H1 (cell line): ENCODE measurements at regions not wholly inside any gene's neighbourhood (a gene's known extent, or its start where the extent isn't known, plus 50 kb on each side); places are given as distances from the start of the nearest gene placed in this dataset.

ENCODE experiments used
- CHD7 ChIP-seq: fragments of 300-600 bp; sonication (generic); IDR thresholded peaks from 2 replicates; pipeline ENCODE4 v1.7.1; 2012; ENCODE audit warnings: low read length, moderate library complexity, mild to moderate bottlenecking, inconsistent platforms; ENCODE audit not compliant: insufficient replicate concordance
- SUZ12 ChIP-seq: fragments of 200-600 bp; sonication (generic); IDR thresholded peaks from 2 replicates; pipeline ENCODE4 v1.6.1; 2012; ENCODE audit warnings: mild to moderate bottlenecking, inconsistent platforms, low read length, moderate library complexity, mixed read lengths

- no peak for TF ChIP-seq CHD7
- no peak for TF ChIP-seq SUZ12
Observed at GRCh38 chr11:129631201-129631600, 184.4 kb upstream of the TMEM45B start (continued).
